Femur (tissue), 1 donor: ENCODE measurements at regions not wholly inside any gene's neighbourhood (a gene's known extent, or its start where the extent isn't known, plus 50 kb on each side); places are given as distances from the start of the nearest gene placed in this dataset.

Experiments used
- DNase-seq: peaks from one replicate; pipeline ENCODE4 v3.0.0-alpha.2; 2017

DNA sequence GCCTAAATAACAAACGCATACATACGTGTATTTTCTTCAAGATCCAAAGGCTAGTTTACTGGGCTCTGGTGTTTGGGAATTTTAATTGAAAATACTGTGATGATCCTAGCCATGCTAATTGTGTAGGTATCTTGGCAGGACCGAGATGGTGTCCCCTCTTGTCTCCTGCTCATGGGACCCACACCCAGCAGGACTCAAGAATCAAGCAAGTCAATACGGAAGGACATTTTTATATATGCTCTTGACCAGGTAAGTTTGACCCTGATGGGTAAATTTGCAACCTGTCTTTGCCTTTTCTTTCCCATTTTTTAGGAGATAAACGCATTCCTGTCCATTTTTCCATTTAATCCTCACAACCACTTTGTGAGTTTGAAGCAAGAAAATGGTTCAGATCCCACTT is 111.8 kb upstream of the MYCN start:
- no peak for DNase-seq

DNA sequence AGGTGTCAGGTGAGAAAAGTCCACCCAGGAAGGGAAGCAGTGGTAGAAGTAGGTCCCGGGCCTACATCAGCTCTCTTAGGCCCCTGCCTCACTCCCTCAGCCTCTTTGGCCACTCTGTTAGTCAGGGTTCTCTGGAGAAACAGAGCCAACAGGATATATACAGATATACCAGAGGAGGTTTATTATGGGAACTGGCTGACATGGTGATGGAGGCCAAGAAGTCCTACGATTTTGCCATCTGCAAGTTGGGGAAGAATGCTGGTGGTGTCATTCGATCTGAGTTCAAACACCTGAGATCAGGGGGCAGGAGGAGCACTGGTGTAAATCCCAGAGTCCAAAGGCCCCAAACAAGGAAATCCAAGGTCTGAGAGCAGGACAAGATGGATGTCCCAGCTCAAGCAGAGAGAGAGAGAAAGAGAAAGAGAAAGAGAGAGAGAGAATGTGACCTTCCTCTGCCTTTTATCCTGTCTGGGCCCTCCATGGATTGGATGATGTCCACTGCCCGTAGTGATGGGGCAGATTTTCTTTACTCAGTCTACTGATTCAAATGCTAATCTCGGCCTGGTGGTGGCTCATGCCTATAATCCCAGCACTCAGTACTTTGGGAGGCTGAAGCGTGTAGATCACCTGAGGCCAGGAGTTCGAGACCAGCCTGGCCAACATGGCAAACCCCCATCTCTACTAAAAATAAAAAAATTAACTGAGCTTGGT is 111.1 kb upstream of the MYCN start:
- DNase-seq = no peak

DNA sequence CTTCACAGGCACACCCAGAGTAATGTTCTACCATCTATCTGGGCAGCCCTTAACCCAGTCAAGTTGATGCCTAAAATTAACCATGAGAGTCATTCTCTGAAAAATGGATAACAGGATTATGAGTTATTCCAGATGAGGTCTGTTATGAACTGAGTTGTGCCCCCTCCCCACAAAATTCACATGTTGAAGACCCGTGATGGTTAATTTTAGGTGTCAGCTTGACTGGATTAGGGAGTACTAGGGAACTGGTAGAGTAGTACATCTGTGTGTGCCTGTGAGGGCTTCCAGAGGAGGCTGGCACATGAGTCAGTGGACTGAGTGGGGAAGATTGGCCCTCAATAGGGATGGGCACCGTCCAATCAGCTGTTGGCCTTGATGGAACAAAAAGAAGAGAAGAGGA is 110.4 kb upstream of the MYCN start:
- DNase-seq = no peak

DNA sequence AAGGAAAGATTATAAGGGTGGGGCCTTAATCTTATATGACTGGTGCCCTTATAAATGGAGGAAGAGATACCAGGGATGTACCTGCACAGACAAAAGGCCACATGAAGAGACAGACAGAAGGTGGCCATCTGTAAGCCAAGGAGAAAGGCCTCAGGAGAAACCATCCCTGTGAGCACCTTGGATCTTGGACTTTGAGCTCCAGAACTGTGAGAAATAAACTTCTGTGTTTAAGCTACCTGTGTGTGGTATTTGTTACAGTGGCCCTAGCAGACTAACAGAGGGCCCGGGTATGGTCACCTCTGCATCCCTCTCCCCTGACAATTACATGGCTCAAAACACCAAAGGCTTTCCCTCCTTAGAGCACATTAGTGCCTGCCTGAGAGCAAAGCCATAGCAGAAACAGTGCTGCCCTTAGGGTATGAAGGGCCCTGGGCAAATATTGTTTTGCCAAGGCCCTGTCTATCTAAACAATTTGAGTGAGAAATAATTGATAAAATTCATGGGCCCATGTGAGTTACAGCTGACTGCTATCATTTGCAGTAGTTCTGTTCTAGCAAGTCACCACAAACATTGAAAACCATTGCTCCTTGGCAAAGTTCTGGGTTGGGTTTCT is 109.3 kb upstream of the MYCN start:
- DNase-seq = no peak

DNA sequence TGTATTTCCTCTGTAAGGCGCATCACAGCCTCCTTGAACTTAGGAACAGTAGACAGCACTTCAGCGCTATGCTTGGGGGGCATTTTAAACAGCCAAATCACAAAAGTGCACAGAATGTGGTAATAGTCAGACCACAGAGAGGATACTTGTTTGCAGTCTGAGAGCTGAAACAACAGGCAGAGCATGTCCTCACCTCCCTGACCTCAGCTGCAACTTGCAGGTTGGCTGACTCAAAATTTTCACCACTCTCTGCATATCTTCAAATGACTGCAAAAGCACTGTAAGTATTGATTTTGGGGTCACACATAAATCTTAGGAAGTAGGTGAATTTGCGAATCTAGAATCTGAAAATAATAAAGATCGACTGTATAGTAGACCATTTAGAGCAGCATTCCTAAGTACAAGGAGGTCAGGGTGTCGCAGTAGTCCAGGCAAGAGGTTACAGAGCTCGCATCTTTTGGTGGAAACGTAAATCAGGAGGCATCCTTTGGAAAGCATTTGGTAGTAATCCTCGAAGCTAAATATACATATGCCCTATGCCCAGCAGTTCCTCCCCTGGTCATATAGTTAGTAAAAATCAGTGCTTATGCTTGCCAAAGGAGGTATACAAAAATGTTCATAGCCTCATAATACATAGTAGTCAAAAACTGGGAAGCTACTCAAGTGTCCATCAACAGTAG is 108.2 kb upstream of the MYCN start:
- no peak for DNase-seq

DNA sequence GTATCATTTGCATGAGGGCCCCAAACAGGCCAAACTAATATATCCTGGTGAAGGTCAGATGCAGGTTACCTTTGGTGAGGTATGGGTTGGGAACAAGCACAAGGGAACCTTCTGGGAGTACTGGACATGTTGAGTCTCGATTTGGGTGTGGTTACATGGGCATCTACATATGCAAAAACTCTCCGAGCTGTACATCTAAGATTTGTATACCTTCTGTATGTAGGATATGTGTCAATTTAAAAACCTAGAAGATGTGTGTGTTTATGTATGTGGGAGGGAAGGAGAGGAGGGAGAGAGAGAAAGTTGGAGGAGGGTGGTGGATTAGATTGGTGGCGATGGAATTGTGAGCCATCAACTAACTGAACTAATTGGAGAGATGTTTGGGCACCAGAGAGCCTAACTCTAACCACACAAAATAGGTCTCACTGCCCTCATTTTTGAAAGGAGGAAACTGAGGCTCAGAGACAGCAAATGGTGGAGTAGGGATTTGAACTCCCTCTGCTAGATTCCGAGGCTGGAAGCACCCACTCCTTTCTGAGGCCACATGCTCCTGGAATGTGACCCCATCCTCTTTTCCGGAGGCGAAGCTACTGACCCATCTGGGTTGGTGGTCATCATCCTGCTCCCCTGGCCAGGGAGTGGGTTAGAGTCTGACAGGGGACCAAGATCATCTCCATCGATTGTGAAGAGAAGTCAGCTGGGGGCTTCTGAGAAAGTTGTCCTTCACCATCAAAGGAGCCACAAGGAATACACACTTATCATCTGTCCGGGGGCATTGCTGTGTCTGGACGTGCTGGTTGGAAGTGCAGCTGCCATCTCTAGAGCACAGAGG is 107.3 kb upstream of the MYCN start:
- no peak for DNase-seq

DNA sequence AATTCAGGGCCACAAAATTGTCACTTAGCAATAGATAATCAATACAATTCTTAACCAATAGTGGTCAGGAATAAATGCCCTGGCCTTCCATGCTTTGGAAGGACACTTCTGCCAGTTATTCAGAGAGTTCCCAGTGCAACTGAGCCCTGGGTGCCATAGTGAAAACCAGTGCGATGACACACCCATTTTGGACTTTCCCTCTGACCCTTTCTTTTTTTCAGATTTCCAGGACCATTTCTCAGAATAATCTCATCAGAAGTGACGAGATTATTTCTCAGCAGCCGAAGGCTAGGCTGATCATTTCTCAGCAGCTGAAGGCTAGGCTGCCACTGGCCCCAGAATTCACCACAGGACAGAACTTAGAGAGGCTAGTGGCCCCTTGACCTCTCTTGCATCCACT is 106.6 kb upstream of the MYCN start:
- DNase-seq = no peak

DNA sequence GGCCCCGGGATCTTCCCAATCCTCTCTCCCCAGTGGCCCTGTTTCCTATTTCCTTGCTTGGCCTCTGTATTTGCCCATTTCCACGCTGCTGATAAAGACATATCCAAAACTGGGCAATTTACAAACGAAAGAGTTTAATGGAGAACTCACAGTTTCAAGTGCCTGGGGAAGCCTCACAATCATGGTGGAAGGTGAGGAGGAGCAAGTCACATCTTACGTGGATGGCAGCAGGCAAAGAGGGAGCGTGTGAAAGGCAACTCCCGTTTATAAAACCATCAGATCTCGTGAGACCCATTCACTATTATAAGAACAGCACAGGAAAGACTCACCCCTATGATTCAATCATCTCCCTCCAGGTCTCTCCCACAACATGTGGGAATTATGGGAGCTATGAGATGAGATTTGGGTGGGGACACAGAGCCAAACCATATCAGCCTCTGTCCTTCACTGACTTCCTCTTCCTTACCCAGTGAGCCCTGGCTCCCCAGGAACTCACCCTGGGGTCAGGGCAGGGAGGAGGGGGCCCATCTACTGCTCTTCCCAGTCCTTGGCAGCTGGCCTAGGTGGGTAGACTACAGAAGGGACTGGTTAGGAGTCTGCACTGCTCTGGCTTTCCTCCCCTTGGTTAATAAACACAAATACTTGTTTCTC is 105.8 kb upstream of the MYCN start:
- no peak for DNase-seq

DNA sequence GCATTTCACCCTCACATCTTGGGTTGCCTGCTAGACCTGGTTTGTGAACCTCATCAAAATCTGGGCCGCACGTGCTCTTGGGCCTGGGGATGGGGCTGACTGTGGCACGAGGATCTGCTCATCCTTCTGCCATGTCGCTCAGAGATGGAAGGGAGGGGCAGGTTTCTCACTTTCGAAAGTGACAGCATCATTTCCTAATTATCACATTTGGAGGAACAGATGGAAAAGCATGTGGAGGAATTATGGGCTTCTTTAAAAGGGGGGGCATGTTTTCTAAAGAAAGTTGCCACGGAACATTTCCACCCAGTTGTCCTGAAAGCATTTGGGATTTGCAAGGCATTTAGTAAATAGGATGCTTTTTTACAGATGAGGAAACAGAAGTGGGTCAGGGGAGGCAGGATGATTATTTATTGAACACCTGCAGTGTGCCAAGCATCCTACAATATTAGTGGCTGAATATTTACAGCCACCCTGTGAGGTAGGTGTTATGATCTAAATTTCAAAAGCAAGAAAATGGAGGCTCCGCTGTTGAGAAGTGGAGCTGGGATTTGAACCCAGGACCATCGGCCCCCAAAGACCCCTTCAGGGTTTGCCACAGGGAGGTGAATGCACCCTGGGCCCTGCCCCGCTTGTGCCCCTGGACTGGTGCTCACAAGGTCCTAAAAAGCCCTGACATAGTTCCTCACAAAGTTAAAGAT is 104.2 kb upstream of the MYCN start:
- DNase-seq = no peak

DNA sequence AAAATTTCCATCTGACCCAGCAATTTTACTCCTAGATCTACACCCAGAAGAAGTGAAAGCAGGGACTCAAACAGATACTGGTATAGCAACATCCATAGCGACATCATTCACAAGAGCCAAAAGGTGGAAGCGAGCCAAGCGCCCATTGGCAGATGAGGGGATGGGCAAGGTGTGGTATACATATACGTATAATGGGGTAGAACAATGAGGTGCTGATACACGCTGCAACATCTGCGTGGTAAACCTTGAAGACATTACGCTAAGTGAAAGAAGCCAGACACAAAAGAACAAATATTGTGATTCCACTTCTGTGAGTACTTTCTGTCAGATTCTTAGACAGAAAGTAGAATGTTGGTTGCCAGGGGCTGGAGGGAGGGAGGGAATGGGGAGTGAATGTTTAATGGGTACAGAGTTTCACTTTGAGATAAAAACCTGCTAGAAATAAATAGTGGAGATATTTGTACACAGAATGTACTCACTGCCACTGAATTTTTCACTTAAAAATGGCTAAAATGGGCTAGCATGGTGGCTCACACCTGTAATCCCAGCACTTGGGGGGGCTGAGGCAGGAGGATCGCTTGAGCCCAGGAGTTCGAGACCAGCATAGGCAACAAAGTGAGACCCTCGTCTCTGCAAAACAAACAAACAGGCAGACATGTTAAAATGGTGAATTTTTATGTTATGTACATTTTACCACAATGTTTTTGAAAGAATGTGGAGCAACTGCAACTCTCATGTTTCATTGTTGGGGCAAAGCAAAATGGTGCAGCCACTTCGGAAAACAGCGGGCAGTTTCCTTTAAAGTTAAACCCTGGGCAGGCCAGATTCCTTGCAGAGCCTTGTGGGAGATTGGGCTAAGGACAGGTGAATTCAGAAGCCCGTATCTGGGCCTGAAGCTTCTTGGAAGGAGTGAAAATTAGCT is 103.4 kb upstream of the MYCN start:
- no peak for DNase-seq

DNA sequence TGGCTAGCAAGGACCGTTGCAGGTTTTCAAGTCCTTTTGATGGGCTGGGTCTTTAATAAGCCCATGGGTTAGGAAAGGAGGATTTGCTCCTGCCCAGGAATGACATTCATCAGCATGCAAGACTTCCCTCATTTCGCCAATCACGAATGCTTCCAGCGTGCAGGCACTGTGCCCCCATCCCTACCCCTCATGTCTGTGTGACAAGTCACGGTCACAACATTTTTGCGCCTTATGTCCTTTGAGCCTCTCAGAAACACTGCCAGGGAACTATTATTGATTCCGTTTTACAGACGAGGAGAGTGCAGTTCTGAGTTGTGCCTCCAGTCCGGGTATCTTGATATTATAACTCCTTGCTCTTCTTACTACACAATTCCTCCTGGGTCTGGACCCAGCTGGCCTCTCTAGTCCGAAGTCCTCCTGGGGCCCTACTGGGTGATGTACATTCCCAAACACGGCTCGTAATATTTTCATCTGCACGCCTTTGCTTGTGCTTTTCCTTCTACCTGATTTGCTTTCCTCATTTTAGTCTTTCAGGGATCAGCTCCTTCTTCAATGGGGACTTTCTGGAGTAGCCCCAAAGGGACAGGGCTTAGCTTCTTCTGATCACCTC is 101.8 kb upstream of the MYCN start:
- no peak for DNase-seq

DNA sequence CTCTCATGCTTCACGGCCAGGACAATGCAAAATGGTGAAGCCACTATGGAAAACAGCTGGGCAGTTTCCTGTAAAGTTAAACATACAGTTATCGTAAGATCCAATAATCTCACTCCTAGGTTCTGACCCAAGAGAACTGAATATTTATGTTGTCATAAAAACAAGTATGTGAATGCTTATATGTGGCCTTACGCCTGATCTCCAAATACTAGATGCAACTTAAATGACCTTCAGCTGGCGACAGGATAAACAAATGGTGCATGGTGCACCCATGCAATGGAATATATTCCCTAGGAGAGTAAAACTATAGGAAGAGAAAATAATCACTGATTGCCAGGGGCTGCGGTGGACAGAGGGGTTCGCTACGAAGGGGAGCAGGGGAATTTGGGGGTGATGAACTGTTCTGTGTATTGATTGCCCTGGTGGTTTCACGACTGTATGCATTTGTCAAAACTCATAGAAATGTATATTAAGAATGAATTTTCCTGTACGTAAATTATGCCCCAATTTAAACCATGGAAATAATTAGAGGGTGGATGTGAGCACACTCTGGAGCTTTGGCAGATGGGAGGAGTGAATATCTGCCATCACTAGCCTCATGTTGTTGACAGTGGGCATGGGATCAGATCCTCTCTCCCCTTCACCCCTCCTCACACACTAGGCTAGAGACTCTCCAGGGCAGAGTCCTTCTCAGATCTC is 100.8 kb upstream of the MYCN start:
- DNase-seq = no peak

DNA sequence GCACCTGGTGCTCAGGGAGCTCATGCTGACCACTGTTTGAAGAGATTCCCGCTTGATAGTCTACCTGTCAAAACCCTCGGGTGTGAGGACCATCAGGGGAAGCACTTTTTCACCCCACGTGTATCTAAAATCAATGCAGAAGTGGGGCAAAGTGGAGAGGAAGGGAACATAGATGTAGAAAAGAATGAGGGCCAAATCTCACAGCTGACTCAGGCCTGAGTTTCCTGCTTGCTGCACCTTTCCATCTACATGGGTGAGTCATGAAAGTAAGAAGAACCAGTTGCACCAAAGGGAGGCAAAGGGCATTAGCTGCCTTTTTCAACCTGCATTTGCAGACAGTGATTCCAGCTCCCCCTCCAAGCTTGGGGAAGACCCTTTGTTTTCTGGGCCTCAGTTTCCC is 100.2 kb upstream of the MYCN start:
- DNase-seq = no peak

DNA sequence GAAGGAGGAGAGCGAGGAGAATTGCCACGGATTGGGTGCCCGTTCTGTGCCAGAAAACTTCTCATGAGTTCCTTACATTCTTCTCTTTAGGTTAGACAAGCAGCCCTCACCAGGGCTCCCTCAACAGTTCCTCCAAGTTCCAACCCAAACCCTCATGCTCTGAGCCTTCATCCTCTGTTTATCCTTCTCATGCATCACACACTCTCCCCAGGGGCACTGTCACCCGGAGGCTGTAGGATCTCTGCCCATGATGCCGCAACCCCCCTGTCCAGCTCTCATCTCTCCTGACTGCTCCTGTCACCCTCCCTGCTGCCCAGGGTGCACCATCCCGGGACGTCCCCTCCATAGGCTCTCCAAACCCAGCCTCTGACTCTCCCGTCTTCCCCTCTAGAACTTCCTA is 99.4 kb upstream of the MYCN start:
- no peak for DNase-seq

DNA sequence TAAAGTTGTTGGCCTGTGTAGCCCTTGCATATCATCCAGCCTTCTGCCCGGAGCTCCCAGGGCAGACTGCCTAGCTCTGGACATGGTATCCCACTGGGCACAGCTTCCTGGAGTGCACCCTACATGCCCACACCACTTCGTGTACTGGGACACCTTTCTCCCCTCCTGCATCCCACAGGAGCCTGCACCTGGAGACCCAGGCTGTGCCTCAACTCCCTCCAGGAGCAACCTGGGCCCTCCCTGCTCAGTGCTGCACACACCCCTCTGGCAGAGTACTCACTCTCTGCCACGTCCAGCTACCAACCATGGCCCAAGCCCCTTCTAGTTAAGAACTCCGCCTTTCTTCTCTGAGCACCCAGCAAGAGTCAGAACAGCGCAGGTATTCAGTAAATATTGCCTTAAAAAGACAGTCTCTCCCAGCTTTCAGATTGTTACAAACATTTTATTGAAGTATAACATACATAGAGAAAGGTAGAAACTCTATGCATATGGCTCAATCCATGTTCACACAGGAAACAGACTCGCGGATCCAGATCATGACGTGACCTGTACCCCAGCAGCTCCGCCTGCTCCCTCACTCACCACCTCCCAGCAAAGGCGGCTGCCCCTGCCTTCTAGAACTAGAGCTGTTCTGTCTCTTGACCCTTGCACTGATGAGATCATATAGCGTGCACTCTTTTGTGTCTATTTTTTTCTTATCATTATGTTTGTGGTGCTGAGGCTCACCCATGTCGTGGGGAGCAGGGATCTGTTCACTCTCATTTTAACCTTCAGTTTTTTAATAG is 98.4 kb upstream of the MYCN start:
- DNase-seq = no peak

DNA sequence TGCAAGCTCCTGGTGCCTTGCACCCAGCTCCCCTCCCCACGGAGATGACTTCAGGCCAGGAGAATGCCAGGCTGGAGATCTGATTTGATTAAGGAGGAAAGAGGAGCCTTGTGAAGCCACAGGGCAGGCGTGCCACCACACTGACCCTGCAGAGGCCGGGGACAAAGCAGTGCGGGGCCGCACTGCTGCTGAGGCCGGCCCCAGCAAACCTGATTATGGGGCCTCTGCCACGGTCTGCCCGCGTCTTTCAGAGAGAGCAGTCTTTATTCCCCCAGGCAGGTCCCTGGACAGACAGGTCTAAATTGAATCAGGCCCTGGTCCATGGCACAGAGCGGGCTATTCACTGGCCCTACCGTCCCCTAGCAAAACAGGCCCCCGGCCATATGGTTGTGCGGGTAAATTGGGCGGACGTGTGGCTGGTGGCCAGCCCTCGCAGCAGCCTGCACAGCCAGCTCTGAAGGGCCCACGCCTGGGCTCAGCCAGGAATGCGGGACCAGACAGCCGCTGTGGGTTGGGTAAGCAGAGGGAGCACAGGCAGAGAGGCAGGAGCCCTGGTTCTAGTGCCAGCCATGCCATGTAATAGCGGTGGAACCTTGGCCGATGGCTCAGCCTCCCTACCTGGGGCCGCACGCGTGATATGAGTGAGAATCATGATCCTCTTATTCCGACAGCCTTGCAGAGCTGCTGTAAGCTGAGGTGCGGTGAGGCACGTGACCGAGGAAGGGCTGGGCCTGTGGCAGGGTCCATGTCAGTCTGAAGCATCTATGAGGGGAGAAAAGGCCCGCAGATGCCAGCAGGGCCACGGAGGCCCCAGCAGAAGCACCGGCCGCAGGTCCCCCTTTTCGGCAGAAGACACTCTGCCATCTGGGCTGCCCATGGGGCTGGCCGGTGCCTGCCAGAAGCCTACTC is 97.3 kb upstream of the MYCN start:
- DNase-seq = peak; percentile 36

DNA sequence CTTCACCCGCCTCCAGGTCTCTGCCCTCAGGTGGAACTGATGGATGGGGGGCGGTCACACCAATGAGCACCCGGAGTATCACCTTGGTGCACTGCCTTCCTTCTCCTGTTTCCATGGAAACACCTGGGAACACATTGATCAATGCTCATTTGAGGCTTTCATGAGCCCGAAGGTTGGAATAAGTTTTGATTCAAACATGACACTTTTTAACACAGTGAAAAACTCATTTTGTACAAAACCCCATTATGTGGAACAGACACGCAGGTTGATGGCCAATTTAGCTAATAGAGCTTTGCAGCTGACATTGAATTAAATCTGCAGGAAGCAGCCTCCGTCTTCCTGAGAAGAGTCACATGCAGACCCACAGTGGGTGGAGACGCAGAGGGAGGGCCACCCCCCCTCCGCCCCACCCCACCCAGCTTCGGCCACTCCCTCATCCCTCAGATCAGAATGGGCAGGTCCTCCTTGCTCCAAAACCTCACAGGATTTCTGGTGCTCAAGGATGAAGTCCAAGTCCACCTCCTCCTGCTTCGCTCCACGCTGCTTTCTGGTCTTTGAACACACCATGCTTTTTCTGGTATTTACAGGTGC is 96.0 kb upstream of the MYCN start:
- DNase-seq = no peak

DNA sequence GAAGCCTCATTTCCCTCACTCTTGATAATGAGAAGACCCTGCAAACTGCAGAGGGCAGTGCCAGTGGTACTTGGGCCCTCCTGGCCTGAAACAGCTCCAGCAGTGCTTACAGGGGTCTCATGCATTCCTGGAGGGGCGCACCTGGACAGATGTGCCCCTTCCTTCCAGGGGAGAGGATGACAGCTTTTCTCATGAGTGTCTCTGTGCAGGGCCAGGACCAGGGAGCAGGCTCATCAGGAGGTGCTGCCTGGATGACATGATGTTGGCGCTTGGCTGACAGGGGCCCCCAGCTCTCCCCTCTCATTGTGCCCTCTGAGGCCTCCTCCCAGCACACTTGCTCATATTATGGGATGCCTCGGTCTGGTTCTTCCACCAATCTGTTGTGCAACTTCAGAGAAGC is 95.1 kb upstream of the MYCN start:
- DNase-seq = no peak
